Activated T-cell treated with anti-CD3 and anti-CD28 coated beads for 4 hours (primary cell): ENCODE measurements at regions not wholly inside any gene's neighbourhood (a gene's known extent, or its start where the extent isn't known, plus 50 kb on each side); places are given as distances from the start of the nearest gene placed in this dataset.
A peak's percentile ranks its signal among the peaks of the same experiment; 100 is the strongest.
"Not testable (repeated sequence)": the region's sequence is repeated elsewhere in the genome, so short reads cannot be mapped to it uniquely, and the experiment has no call there.

ENCODE experiments used
- DNase-seq: peaks from one replicate; pipeline ENCODE4 v3.0.0-alpha.2; 2020

DNA sequence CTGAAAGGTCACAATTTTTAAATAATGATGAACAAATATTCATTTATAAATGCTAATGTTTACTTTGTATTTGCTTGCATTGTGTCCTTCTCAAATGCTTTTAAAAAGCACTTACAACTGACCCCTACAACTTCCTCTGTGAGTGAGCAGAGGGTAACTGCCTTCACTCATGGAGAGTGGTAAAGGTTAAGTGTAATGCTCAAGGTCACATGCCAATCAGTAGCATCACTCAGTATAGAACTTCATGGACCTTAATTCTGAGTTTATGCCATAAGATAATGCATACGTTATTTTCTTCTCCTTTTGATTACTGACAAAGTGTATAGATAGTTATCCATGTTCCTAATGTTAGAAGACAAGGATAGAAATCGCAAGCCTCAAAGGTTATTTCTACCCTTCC is 91.8 kb upstream of the SERTAD2 start:
- no peak for DNase-seq

DNA sequence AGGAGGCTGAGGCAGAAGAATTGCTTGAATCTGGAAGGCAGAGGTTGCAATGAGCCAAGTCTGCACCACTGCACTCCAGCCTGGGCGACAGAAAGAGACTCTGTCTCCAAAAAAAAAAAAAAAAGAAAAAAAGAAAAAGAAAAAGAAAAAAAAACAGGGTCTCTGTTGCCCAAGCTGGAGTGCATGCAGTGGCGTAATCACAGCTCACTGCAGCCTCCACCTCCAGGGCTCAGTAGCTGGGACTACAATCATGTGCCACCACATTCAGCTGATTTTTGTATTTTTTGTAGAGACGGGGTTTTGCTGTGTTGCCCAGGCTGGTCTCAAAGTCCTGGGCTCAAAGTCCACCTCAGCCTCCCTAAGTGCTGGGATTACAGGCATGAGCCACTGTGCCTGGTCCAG is 94.0 kb upstream of the SERTAD2 start:
- DNase-seq, result not testable (repeated sequence)

DNA sequence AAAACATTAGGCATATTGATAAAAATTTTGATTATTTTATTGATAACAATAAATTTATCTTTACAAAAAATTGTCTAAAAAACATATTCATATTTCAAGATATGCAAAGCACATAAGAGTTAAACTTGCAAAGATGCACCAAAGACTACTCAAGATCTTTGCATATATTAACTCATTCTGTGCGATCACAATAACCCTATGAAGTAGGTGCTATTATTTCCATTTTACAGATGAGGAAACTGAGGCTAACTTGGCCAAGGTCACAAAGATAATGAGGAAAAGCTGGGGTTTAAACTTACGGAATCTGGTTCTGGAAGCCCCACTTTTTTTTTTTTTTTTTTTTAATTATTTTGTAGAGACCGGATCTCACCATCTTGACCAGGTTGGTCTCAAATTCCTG is 94.4 kb upstream of the SERTAD2 start:
- no peak for DNase-seq

DNA sequence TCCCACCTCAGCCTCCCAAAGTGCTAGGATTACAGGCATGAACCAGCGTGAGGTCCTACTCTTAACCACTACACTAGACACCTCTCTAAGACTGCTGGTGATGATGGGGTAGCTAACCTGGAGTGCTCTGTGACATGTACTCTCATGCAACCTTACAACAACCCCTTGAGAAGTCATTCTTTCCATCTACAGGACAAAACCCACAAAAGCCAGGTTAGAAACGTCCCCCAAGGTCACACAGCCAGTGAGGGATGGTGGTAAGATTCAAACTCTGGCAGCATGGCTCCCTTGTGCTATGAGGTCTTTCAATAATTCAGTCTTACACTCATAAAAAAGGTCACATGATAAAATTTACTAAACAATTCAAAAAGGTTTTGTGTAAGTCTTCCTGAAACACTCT is 94.8 kb upstream of the SERTAD2 start:
- DNase-seq, result no peak

DNA sequence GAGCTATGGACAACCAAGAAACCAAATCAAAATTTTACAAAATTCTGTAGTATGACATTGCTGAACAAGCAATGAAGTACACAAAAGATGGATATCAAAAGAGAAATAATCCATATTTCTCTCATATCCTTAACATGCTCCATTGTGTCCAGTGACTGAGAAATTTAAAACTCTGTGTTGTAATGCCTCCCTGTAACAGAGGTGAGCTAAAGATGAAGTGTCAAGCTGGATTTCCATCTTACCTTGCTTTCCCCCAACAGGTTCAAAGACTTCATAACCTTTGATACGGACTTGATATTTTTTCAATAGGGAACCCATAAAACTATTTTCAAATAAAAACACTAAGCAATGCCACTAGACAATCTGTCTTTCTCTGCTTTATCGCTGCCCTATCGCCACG is 95.7 kb upstream of the SERTAD2 start:
- DNase-seq, result no peak

DNA sequence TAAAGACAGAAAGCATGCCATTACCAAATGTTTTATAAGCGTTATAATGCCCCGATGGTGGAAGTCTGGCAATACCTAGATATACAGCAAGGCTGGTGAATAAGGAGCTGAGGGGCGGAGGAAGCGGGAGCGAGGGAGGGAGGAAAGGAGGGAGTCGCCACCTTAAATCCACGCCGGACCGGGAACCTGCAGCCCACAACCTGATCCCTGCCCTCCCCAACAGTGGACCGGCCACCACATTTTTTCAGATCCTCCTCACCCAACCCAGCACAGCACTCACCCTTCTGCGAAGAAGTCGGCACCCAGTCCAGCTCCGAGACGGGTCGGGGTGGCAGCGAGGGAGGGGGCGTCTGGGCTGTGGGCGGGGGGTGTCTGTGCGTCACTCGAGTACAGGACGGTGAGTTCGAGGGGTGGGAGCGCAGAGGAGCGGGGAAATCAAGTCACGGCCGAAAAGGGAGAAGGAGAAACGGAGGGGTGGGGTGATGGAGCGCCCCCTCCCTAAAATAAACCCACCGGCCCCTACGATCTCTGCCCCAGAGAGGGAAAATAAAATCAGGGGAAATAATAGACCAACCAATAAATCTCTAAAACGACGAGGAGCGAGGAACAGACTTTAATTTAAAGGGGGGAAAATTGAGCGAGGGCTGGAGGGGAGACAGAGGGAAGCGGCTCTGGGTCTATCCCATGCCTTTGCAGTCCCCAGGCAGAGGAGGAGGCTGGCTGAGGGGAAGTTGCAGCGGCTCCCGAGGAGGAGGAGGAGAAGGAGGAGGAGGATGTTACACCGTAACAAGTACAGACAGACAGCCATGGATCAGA is 96.5 kb upstream of the SERTAD2 start:
- peak; percentile 41 for DNase-seq

DNA sequence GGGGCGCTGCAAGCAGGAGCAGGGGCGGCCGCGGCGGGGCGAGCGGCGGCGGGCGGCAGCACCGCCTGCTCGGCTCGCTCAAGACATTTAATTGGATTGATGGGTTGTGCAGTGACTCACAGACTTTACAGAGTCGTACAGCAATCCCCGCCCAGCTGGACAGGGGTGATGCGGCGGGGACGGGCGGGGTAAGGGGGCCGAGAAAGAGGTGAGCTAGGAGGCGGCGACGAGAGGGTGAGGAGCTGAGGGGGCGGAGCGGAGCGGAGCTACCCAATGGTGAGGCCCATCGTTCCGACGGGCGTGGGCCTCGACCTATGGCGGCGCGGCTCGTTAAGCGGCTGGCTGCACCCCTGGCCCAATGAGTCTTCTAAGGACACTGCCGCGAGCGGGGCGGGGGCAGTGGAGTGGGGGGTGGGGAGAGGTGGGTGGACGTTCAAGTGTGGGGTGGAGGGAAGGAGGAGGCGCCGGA is 97.1 kb upstream of the SERTAD2 start:
- DNase-seq, result peak; percentile 93

DNA sequence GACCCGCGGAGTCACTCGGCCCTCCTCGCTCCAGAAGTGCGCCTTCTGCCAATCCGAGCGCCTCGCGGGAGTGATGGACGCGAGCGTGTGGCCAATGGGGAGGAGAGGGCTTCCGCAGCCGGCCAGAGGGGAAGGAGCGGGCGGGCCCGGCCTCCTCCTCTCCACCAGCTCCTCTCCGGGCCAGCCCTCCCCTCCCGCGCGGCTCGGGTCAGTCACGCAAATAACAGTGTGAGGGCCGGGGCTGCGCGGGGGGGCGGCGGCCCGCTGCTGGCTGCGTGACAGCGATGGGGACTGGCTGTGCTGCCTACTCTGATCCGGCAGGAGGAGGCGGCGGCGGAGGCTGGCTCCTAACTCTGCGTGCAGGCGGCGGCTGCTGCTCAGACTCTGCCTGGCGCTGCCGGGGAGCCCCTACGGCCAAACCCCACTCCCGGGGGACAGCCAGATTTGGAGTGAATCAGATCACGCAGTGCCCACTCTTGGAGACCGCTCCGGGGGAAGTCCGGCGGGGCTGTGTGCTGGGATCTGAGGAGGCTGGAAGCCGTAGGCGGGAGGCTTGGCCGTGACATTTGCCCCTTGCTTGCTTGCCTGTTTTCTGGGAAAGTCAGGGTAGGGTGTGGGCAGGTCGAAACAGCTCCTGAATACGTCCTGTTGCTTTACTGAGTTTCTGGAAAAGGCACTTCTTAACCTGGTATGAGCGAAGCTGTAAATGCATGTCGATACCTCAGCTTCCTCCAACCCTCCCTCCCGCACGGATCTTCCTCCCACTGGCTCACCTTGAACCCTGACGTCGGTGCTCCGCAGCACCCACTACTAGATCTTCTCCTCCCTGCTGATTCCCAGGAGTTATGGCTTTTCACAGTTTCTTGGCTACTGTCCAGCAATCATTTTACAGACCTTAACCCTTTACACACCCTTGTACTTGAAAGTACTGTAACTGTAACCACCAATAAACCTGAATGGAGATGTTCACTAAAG is 97.9 kb upstream of the SERTAD2 start:
- DNase-seq, result no peak

DNA sequence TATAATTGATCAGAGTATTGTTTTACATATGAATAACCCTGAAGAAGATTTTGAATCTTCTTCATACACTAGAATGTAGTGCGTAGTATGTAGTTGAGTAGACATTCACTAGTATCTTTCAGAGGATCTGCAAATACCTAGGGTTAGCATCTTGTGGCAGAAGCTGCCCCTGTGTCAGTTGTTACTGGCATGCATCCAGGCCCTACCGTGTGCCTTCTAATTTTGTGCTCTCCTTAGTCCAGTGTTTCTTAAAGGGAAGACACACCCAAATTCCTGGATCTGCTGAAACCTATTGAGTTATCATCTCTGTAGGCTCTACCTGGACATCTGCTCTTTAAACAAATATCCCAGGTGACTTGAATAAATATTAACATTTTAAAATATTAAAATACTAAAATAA is 99.7 kb upstream of the SERTAD2 start:
- DNase-seq, result no peak

DNA sequence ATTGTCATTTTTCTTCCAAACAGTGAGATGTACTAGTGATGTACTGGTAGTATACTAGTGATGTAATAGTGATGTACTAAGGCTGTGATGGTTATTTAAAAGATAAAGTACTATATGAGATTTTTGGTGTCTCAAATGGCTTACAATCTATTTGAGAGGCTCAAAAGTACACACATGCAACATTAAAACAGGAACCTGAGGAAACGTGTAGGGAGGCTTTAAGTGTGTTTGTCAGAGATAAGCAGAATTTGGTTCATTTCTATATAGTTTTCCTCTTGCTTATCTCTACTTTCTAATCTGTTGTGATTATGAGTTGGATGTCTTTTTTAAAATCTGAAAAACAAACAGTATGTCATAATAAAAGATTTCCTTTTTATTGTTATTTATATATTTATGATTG is 100.9 kb upstream of the SERTAD2 start:
- DNase-seq, result no peak

DNA sequence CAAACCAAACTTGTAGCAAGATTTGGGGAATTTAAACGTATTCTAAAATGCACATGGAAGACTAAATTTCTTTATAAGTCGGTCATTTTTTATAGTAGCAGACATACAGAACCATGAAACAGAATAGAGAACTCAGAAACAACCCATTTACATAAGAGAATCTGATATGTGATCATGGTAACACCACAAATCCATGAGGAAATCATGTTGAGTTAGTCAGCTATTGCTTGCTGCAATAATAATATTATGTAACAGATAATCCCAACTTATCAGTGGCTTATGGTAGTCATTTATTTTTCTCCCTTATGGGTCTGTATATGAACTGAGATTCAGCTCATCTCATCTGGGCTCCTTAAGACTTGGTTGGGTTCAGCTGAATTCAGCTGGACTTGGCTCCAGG is 103.4 kb upstream of the SERTAD2 start:
- DNase-seq, result no peak

DNA sequence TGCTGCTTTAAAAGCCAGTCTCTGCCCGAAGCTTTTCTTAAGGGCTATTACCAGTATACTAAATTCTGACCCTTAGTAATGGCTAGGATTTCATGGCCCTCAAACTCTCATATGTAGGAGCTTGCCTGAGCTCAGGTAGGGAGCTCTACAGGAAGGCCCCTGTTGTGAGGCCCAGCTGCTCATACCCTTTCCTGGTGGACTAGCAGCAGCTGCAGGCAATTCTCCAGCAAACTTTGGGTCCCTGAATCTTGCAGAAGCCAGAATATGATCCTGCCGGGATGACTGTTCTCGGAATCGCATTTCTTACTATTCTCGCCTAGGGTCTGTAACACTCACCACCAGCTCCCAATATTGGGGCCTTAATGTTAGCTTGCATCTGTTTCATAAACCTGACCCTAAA is 106.4 kb upstream of the SERTAD2 start:
- no peak for DNase-seq

DNA sequence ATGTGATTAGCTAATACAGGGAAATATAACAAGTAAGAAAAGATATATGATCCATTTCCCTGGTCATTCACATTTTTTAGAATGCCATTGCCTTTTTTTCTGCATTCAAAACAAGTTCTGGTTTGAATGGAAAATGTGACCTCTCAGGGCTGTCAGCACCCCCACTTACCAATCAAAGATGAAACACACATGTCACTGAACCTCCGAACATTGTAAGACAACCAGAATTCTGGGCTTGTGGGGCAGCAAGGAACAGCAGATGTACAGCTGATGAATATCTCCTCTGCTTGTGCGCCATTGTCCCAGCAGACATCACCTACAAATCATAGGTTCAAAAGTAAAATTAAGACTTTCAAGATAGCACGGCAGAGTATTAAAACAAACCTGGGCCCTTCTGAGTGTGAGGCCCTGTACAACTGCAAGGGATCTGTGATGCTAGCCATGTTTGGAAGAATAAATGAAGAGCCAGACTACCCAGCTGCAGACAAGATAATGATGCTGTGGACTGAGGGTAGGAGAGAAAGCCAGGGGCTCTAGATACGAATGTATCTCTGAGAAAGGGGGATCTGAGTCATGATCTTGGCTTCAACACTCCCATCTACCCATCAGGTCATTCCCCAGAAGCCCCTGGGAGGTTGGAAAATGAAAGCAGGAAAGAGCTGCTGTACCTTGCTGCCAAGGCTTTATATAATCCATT is 108.7 kb upstream of the SERTAD2 start:
- DNase-seq, result no peak

DNA sequence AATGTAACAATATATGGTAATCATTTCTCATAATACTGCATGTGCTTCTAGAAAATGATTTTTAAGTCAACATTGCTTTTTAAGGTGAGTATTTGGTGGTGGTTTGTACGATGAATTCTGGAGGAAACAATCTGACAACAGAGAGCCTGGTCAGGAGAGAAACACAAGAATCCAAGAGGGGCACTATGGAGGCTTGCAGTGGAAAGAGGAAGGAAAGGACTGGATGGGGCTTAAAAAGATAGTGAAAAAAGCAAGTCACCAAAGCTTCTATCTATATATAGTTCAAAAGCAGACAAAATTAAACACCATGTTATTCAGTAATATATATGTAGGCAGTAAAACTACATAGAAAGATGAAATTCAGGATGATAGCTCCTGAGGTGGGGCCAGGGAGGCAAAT is 109.4 kb upstream of the SERTAD2 start:
- DNase-seq, result no peak

DNA sequence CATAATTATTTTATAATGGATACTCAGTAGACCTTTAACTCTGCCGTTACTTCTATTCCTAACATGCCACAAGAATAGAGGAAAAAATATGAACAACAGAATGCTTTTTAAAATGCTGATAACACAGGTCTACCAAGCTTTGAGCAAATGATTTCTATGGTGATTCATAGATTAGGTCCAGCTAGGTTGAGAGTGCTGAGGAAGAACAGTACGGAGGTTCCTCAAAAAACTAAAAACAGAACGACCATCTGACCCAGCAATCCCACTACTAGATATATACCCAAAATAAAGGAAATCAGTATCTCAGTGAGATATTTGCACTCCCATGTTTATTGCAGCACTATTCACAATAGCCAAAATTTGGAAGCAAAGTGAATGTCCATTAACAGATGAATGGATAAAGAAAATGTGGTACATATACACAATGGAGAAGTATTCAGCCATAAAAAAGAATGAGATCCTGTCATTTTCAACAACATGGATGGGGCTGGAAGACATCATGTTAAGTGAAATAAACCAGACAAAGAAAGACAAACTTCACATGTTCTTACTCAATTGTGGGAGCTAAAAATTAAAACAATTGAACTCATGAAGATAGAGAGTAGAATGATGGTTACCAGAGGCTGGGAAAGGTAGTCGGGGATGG is 111.6 kb upstream of the SERTAD2 start:
- no peak for DNase-seq

DNA sequence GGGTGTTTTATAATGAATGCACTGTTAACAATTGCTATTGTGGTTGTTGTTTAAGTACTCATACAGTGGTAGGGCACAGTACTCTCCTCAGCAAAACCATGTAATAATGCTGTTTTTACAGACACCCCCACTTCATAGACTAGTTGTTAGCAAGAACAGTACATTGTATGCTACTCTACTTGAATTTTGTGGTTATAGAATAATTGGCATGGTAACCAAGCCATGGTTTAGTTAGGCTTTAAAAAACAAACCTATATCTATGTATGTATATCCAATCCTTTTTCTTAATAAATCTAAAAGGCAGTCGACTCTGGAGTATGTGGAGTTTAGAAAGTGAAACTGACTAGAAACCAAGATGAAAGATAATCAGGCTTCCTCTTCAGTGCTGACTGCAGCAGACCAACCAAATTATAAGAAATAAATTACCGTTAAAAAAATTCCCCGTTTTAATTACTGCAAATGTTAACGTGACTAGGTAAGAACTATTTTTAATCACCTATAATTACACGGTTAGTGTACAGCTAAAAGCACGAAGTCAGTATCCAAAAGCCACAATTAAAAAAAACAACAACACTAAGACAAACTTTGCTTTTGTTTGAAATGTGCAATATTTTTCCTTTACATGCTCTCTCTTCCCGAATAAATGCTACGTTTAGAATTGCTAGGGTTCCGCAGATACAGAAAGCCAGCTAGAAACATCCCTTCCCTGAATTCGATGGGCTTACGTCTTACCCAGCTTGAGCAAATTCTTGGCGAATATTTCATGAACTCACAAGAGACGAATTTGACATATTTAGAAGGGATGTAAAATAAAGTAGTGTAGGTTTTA is 113.3 kb upstream of the SERTAD2 start:
- no peak for DNase-seq

DNA sequence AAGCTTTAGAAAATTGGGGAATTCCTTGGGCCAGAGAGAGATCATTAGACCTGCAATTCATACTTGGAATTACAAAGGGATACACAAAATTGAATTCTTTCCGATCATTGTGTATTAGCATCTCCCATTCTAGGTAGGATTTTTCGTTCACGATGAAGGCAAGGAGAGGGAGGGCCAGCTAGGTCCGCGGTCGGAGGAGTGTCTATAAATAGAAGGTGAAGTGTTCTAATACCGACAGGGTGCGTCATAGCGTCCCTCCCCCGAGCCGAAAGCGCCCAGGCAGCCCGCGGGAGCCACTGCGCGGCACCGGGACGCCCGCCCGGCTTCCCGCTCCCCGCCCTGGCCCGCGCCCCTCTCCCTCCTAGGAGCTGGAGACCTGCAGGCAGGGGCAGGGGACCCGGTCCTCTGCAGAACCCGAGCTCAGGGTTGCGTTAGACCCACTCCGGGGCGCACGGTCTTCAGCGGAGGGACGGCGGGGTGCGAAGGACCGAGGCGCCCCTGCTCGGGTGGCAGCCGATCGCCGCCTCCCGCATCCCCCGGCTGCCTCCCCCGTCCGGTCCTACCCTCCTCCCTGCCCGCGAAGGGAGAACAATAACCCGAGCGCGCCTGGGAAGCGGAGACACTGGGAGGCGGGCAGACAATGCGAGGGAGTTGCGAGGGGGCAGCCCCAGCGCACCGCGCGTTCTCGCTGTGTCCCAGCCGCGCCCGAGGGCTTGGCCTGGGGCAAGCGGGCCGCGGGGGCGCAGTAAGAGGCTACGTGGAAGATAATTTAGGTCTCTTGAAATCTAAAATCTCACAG is 114.2 kb upstream of the SERTAD2 start:
- peak; percentile 60 for DNase-seq

DNA sequence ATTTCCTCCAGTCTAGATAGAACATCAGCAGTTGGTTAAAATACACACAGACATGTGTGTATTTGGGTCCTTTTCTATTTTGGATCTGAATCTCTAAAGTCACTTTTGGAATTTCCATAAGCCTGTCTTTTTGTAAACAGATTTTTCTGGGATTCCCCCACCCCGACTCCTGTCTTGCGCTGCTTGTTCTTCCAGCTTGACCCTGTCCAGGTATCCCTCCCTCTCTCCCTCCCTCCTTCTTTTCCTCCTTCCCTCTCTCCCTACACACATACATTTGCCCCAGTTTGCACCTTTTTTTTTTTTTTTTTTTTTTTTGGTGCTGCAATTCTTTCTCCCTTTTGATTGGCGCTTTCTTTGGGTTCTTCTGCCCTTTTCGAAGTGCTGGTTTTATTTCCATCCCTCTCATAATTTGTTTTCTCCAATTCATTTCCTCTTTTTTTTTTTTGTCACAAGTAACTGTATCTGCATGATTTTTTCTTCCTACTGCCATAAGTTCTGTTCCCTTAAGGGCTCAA is 114.8 kb upstream of the SERTAD2 start:
- DNase-seq, result no peak

DNA sequence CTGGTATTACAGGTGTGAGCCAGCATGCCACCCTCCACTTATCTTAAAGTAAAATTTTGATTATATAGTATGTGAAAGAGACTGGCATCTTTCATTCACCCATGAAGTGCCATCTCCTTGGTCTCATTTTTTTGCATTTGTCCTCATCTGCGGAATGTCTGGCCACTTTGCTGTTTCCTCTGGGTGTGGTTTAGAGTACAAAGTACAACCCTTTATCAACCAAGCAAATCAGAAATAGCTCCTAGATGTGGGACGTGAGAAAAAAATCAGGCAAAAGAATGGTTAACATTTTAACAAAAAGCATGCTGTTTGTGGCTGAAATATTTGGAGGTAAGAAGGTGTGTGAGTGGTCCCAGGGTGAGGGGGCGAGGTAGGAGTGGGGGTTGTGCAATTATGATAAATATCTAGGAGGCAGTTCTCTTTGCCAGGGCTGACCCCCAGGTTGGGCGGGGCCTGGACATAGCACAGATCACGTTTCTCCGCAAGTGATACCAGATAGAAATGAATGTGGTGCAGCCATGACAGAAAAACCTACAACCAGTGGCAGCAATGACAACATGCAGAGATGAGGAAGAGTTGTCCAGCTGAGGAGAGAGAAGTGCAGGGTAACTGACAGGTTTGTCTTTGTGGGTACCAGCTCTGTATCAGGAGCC is 115.8 kb upstream of the SERTAD2 start:
- no peak for DNase-seq

DNA sequence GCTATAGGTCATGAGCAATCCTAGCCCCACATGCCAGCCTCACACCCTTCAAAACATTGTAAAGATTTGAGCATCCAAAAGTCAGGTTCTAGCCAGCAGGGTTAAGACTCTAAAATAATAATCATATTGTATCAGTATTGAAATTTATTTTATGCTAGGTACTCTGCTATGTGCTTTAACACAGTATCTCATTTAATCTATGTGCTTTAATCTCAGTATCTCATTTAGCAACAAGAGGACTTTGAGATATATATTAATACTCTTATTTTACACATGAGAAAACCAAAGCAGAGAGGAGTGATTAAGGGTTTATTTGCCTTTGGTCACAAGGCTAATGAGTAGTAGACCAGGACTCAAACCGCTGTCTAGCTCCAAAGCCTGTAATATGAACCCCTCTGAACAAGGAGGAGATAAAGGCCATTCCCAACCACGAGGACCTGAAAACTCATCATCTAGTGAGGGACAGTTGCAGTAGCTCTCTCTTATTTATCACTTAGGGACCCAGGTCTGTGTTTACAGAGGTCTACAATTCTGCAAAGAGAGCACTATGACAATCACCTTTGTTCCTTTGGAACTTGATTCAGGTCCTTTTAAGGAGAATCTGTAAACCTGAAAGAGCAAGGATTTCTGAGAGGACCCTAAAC is 116.5 kb upstream of the SERTAD2 start:
- DNase-seq, result no peak
